ENCODE measurements at regions not wholly inside any gene's neighbourhood (a gene's known extent, or its start where the extent isn't known, plus 50 kb on each side); places are given as distances from the start of the nearest gene placed in this dataset.

GRCh38 chrX:109927663-109928273, 75.1 kb upstream of the TMEM164 start:
- no peak for DNase-seq (ENCODE audit: low read depth, low spot score)

- no peak for DNase-seq (ENCODE audit: low read depth, low spot score)
Measured at GRCh38 chrX:109928596-109929335, 74.1 kb upstream of the TMEM164 start.

GRCh38 chrX:109931677-109932076, 71.2 kb upstream of the TMEM164 start:
- DNase-seq (ENCODE audit: low read depth, low spot score) = no peak

GRCh38 chrX:109934434-109934833, 68.5 kb upstream of the TMEM164 start:
- DNase-seq (ENCODE audit: low read depth, low spot score) = no peak

GRCh38 chrX:109934935-109935334, 68.0 kb upstream of the TMEM164 start:
- DNase-seq (ENCODE audit: low read depth, low spot score) = no peak

GRCh38 chrX:109936114-109936513, 66.8 kb upstream of the TMEM164 start:
- DNase-seq (ENCODE audit: low read depth, low spot score) = peak; percentile 5

GRCh38 chrX:109936598-109936997, 66.3 kb upstream of the TMEM164 start:
- no peak for DNase-seq (ENCODE audit: low read depth, low spot score)

GRCh38 chrX:109939498-109939897, 63.4 kb upstream of the TMEM164 start:
- DNase-seq (ENCODE audit: low read depth, low spot score) = no peak

GRCh38 chrX:109940411-109940810, 62.5 kb upstream of the TMEM164 start:
- DNase-seq (ENCODE audit: low read depth, low spot score) = no peak

GRCh38 chrX:109943092-109943739, 59.7 kb upstream of the TMEM164 start:
- DNase-seq (ENCODE audit: low read depth, low spot score) = no peak

GRCh38 chrX:109943740-109944092, 59.2 kb upstream of the TMEM164 start:
- DNase-seq (ENCODE audit: low read depth, low spot score) = no peak

- DNase-seq (ENCODE audit: low read depth, low spot score) = no peak
Measured at GRCh38 chrX:109952050-109952449, 50.9 kb upstream of the TMEM164 start.

GRCh38 chrX:109952985-109953905, 49.7 kb upstream of the TMEM164 start:
- peak; percentile 8 for DNase-seq (ENCODE audit: low read depth, low spot score)

Data from pulmonary artery endothelial cell (primary cell).